HG03432 (cell line): ENCODE measurements at regions not wholly inside any gene's neighbourhood (a gene's known extent, or its start where the extent isn't known, plus 50 kb on each side); places are given as distances from the start of the nearest gene placed in this dataset.

Experiments
- ATAC-seq: cut with Tn5 transposase; IDR thresholded peaks from one replicate; pipeline ENCODE4 v1.9.1; 2021; ENCODE audit warnings: mild to moderate bottlenecking, moderate library complexity; ENCODE audit not compliant: unreplicated experiment

- ATAC-seq = no peak
Measured at GRCh38 chrX:16222151-16222550, 54.9 kb downstream of the MAGEB17 start.

GRCh38 chrX:16223385-16223784, 56.1 kb downstream of the MAGEB17 start:
- ATAC-seq = no peak

- ATAC-seq = peak; percentile 94
Measured at GRCh38 chrX:16239211-16239610, 71.9 kb downstream of the MAGEB17 start.

DNA sequence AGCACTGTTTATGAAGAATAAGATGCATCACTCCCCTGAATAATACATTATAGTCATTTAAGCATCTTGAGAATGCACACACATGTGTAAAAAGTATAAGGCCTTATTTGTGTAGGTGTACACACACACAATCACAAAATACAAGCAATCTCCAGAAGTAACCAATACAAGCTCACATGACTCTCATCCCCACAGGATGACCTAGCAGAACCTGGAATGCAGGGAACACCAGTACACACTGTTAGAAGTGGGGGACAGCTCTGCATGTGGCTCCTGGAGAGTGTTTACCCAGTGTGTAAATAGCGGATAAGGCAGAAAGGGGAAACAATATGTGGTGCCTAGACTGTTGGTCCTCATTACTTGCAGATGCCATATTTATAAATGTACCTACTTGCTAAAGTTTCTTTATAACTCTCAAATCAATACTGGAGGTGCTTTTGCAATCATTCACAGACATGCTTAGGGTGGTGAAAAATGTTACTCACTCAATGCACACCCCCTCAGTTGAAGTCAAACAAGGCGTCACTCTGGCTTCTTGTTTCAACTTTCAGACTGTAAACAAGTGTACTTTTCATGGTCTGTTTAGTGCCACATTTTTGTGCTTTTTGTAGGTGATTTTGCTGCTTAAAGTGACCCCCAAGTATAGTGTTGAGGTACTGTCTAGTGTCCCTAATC, 73.1 kb downstream of the MAGEB17 start:
- ATAC-seq = no peak

- ATAC-seq = no peak
Measured at GRCh38 chrX:16240968-16241367, 73.7 kb downstream of the MAGEB17 start.

GRCh38 chrX:16250296-16250695, 83.0 kb downstream of the MAGEB17 start:
- no peak for ATAC-seq

GRCh38 chrX:16251782-16252181, 84.5 kb downstream of the MAGEB17 start:
- ATAC-seq = no peak

DNA sequence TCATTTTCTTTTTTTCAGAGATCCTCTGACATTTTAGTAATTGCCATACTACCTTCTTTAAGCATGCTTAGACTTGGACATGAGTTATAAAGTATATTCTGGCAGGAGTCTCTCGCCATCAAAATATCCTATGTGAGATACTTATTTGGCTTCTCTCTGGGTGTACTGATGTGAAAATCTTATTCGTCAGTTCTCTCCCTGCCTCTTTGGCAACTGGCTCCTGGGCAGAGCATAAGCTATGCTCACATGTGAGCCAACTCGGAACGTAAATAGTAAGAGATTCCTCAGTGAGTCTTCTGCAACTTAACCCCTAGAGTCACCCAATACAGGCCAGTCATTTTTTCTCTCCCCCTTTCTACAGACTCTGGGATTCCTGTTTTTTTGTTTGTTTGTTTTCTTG, 91.6 kb downstream of the MAGEB17 start:
- no peak for ATAC-seq

GRCh38 chrX:16267431-16267830, 100.2 kb downstream of the MAGEB17 start:
- ATAC-seq = no peak

- ATAC-seq = no peak
Measured at GRCh38 chrX:16268206-16268605, 100.9 kb downstream of the MAGEB17 start.

- no peak for ATAC-seq
Measured at GRCh38 chrX:16278927-16279326, 111.6 kb downstream of the MAGEB17 start.

- no peak for ATAC-seq
Measured at GRCh38 chrX:16282209-16282608, 114.9 kb downstream of the MAGEB17 start.

GRCh38 chrX:16284842-16285241, 117.6 kb downstream of the MAGEB17 start:
- ATAC-seq = no peak

- no peak for ATAC-seq
Measured at GRCh38 chrX:16290997-16291396, 123.7 kb downstream of the MAGEB17 start.

DNA sequence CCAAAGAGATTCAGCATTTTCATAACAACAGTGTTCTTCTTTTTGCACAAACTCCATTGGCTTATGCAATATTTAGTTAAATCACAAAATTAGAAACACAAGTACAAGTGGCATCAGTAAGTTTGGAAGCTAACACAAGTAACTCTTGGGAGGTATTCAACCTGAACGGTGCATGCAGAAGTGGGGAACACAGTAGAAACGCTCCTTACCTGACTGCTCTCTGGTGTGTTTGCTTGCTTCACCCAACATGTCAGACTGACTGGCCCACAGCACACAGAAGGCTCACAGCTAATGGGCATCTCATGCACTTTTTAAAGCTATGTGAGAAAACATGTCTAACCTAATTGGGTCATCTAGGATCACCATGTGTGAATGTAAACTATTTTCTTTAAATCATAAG, 133.6 kb downstream of the MAGEB17 start:
- ATAC-seq = no peak

DNA sequence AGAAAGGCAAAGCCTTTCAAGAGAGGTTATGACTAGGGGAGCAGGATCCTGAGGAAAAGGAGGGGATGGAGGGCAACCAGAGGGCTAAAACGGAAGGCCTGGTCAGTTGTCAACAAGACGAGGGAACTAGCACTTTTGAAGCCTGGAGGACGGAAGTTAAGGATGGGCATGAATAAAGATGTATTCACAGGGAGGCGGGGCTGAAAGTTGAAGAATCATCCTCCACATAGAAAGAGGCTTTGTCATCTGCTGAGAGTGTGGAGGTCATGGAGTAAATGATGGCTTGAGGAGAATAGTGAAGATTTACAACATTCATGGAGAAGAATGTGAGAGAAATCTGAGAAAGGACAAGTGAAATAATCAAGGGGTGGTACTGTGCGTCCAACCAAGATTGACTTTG, 137.5 kb downstream of the MAGEB17 start:
- ATAC-seq = no peak

DNA sequence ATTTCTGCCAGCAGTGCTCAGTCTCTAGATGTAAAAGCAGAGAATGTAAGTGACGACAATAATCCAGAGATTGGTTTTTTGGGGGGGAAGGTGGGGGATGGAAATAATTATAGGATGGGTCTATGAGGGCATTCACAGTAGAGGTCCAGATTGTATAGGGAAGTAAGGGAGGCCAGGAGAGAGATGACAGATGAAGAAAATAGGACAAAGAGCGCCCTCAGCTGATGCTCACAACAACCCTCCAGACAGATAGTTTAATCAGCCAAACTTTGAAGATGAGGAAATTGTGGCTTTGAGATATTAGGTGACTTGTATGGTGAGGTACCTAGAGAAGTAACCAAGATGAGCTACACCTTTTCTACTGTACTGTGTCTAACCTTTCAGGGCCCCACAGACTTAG, 137.9 kb downstream of the MAGEB17 start:
- ATAC-seq = no peak

GRCh38 chrX:16307950-16308349, 140.7 kb downstream of the MAGEB17 start:
- no peak for ATAC-seq

DNA sequence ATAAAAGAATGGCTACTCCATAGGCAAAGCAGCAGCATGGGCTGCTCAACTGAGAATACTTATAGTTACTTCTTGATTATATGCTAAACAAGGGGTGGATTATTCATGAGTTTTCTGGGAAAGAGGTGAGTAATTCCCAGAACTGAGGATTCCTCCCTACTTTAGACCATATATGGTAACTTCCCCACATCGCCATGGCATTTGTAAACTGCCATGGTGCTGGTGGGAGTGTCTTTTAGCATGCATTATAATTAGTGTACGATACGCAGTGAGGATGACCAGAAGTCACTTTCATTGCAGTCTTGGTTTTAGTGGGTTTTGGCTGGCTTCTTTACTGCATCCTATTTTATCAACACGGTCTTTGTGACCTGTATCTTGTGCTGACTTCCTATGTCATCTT, 141.5 kb downstream of the MAGEB17 start:
- no peak for ATAC-seq

GRCh38 chrX:16310326-16310725, 143.0 kb downstream of the MAGEB17 start:
- no peak for ATAC-seq

- no peak for ATAC-seq
Measured at GRCh38 chrX:16311671-16312070, 144.4 kb downstream of the MAGEB17 start.

DNA sequence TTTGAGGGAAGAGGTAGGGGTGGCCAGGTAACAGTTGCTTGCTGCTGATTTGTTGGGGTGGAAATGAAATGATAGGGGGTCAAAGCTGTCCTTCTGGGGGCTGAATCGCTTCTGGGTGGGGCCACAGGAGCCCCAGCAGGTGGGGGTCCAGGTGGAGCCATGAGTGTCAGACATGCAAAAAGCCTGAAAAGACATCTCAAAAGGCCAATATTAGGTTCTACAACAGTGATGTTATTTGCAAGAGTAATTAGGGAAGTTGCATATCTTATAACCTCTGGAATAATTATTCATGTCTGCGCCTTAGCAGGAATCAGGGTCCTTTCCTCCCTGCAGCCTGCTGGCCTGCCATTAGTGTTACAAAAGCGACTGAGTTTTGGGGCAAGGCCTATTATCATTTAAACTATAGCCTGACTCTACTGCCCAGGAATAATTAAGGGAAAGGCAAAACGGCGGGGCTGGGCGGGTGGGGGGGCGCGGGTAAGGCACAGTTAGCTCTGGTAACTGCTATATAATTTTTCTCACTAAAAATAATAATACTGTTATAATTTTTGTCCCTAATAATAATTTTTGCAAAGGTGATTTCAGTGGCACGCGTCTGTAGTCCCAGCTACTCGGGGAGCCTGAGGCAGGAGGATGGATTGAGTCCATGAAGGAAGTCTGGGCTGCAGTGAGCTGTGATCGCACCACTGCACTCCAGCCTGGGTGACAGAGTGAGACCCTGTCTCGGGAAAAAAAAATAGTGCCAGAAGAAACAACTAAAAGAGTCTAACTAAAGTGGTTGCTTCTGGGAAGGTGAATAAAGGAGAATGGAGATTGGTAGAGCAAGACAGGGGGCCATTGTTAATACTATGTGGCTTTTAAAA, 145.7 kb downstream of the MAGEB17 start:
- no peak for ATAC-seq
